ENCODE measurements at regions not wholly inside any gene's neighbourhood (a gene's known extent, or its start where the extent isn't known, plus 50 kb on each side); places are given as distances from the start of the nearest gene placed in this dataset.

- no peaks in the 10 kb centered on the region for H3K36me3 Mint-ChIP-seq (ENCODE audit: low read depth)
- Histone ChIP-seq H3F3A (replicated peaks; ENCODE audit: low read depth) (no peaks in the 10 kb centered on the region), H3K36me3 (ENCODE audit: insufficient read depth) (no peaks in the 10 kb centered on the region), H4K20me1 (replicated peaks; ENCODE audit: insufficient read depth) (no peaks in the 10 kb centered on the region), H3K4me3 (no peak overlapping the region), H3K9me2 (ENCODE audit: insufficient read depth) (no peaks in the 10 kb centered on the region; the same call in 1 of the 2 replicates), H2AFZ (no peak overlapping the region), H3K27ac (ENCODE audit: low read depth) (no peak overlapping the region), H3K27me3 (ENCODE audit: insufficient read depth) (no peaks in the 10 kb centered on the region), H3K4me1 (ENCODE audit: insufficient read depth) (no peaks in the 10 kb centered on the region), H3K4me2 (no peak overlapping the region), H3K79me2 (replicated peaks; ENCODE audit: insufficient read depth) (no peaks in the 10 kb centered on the region)
- no peaks in the 10 kb centered on the region for H3K27me3 Mint-ChIP-seq (ENCODE audit: insufficient read depth, low read depth, poor library complexity)
- no peak overlapping the region for H3K4me3 Mint-ChIP-seq
- no peak for ATAC-seq
- TF ChIP-seq ZNF462 (CRISPR knock-in tag; IDR thresholded peaks at IDR 0.05) (no peak), EZH2 (IDR thresholded peaks at IDR 0.05; ENCODE audit: low read depth, unreplicated experiment) (no peak), ZNF331 (CRISPR knock-in tag; IDR thresholded peaks at IDR 0.05; ENCODE audit: low read depth) (no peak), CTCF (conservative IDR thresholded peaks at IDR 0.05; ENCODE audit: low read depth in 2 of 2) (no peak)
- no peak overlapping the region for H3K27ac Mint-ChIP-seq
- H3K4me1 Mint-ChIP-seq = 0 out of 3 replicates have a peak, but pooled peaks cover 7% of the 10 kb centered on the region
- no peaks in the 10 kb centered on the region for H3K9me3 Mint-ChIP-seq
- no peak for DNase-seq (ENCODE audit: low spot score)
Observed at GRCh38 chr13:81597101-81597500, 1256.2 kb upstream of the SPRY2 start.
